Ascending aorta (tissue), 2 donors: ENCODE measurements at regions not wholly inside any gene's neighbourhood (a gene's known extent, or its start where the extent isn't known, plus 50 kb on each side); places are given as distances from the start of the nearest gene placed in this dataset.

Experiments
- DNase-seq, 2 donors: peaks; one replicate each; pipeline ENCODE4 v3.0.0-alpha.2; 2019; ENCODE audit warnings: low spot score in 2 of 2
- H3K27ac ChIP-seq, 2 donors: fragments of 200-600 bp; sonication (generic); one replicate each; pipeline ENCODE4 v1.5.1; 2016 to 2017; ENCODE audit warnings: mild to moderate bottlenecking in 1 of 2
- H3K27me3 ChIP-seq: fragments of 200-600 bp; sonication (generic); one replicate; pipeline ENCODE4 v1.5.1; 2017
- H3K36me3 ChIP-seq, 2 donors: fragments of 200-600 bp; sonication (generic); one replicate each; pipeline ENCODE4 v1.5.1; 2016
- H3K4me1 ChIP-seq, 2 donors: fragments of 200-600 bp; sonication (generic); one replicate each; pipeline ENCODE4 v1.5.1; 2016 to 2017; ENCODE audit warnings: mild to moderate bottlenecking in 1 of 2
- H3K4me3 ChIP-seq, 2 donors: fragments of 200-600 bp; sonication (generic); one replicate each; pipeline ENCODE4 v1.5.1; 2016 to 2017; ENCODE audit warnings: mild to moderate bottlenecking in 1 of 2
- H3K9me3 ChIP-seq, 2 donors: fragments of 200-600 bp; sonication (generic); one replicate each; pipeline ENCODE4 v1.5.1; 2016
- intact Hi-C: fragments of 100-400 bp; cut with DNase I; formaldehyde crosslinking; loops from one replicate; pipeline ENCODE4 v1.15.1; 2023
- TF ChIP-seq, protein P1 (sequence below), 3 experiments: fragments of 200-600 bp in 2 of 3; fragments of 450-650 bp in 1 of 3; sonication (generic) in 2 of 3; IDR thresholded peaks; one replicate each; pipeline ENCODE4 v1.5.1; 2016 to 2019; ENCODE audit warnings: antibody characterized with exemption in 3 of 3, mild to moderate bottlenecking in 1 of 3, moderate library complexity in 1 of 3

DNA sequence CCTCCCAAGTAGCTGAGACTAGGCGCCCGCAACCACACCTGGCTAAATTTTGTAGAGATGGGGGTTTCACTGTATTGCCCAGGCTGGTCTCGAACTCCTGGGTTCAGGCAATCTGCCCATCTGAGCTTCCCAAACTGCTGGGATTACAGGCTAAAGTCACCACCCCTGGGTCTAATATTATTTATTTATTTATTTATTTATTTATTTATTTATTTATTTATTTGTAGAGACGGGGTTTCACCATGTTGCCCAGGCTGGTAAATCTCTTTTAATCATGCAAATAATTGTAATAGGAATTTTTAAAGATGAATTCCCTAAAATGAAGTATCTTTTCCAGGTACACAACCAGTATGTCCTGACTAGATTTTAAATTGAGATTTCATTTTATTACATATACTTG, 761.8 kb downstream of the TRAM1L1 start:
- Histone ChIP-seq H3K4me3 (no peak overlapping the region), H3K27ac (no peak overlapping the region), H3K27me3 (no peaks in the 10 kb centered on the region), H3K9me3 (no peaks in the 10 kb centered on the region), H3K4me1 (no peaks in the 10 kb centered on the region), H3K36me3 (no peaks in the 10 kb centered on the region)
- intact Hi-C loops, result no loop called here
- DNase-seq, result no peak
- TF ChIP-seq, protein P1, sequence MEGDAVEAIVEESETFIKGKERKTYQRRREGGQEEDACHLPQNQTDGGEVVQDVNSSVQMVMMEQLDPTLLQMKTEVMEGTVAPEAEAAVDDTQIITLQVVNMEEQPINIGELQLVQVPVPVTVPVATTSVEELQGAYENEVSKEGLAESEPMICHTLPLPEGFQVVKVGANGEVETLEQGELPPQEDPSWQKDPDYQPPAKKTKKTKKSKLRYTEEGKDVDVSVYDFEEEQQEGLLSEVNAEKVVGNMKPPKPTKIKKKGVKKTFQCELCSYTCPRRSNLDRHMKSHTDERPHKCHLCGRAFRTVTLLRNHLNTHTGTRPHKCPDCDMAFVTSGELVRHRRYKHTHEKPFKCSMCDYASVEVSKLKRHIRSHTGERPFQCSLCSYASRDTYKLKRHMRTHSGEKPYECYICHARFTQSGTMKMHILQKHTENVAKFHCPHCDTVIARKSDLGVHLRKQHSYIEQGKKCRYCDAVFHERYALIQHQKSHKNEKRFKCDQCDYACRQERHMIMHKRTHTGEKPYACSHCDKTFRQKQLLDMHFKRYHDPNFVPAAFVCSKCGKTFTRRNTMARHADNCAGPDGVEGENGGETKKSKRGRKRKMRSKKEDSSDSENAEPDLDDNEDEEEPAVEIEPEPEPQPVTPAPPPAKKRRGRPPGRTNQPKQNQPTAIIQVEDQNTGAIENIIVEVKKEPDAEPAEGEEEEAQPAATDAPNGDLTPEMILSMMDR (IDR thresholded peaks at IDR 0.05), result no peak

DNA sequence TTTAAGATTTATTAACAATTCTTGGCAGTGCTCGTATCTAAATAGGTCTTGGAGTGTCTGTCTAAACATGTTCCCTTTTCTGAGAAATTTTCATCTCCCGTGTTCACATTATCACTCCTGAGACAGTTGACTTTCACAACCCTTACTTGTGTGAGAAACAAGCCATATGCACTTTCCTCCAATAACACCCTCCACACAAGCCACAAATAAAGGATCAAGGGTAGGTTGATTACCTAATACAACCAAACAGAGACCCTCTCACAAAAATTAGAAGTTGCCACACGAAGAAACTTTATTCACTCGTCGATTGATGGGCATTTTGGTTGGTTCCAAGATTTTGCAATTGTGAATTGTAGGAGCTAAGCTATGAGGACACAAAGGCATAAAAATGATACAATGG, 763.9 kb downstream of the TRAM1L1 start:
- H3K4me1 ChIP-seq, result no peaks in the 10 kb centered on the region
- DNase-seq, result no peak
- no peaks in the 10 kb centered on the region for H3K36me3 ChIP-seq
- intact Hi-C loops, result no loop called here
- H3K4me3 ChIP-seq, result no peak overlapping the region
- no peak overlapping the region for H3K27ac ChIP-seq
- no peaks in the 10 kb centered on the region for H3K27me3 ChIP-seq
- no peaks in the 10 kb centered on the region for H3K9me3 ChIP-seq
- TF ChIP-seq, protein P1 (IDR thresholded peaks at IDR 0.05), result no peak

DNA sequence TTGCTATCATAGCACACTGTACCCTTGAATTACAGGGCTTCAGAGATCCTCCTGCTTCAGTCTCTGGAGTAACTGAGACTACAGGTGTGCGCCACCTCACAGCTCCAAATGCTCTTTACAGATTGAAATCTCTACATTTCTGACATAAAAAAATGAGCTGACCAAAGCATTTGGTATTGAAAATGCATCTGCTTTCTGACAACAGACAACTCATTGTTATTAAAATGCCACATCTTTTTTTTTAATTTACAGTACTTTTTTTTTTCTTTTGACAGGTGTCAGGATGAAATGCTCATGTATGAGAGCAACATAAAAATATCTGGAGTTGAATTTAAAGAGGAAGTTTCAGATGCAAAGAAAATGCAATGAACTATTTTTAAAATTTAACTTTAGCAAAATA, 764.5 kb downstream of the TRAM1L1 start:
- Histone ChIP-seq H3K4me1 (no peaks in the 10 kb centered on the region), H3K27me3 (no peaks in the 10 kb centered on the region), H3K27ac (no peak overlapping the region), H3K4me3 (no peak overlapping the region), H3K9me3 (no peaks in the 10 kb centered on the region), H3K36me3 (no peaks in the 10 kb centered on the region)
- intact Hi-C loops, result no loop called here
- TF ChIP-seq, protein P1 (IDR thresholded peaks at IDR 0.05), result no peak
- no peak for DNase-seq

DNA sequence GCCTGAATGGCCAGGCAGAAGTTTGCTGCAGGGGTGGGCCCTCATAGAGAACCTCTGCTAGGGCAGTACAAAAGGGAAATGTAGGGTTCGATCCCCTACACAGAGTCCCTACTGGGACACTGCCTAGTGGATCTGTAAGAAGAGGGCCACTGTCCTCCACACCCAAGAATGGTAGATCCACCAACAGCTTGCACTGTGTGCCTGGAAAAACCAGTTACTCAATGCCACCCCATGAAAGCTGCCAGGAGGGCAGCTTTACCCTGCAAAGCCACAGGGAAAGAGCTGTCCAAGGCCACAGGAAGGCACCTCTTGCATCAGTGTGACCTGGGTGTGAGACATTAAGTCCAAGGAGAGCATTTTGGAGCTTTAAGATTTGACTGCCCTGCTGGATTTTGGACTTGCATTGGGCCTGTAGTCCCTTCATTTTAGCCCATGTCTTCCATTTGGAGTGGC, 781.6 kb downstream of the TRAM1L1 start:
- Histone ChIP-seq H3K27ac (no peak overlapping the region), H3K4me3 (no peak overlapping the region), H3K9me3 (no peaks in the 10 kb centered on the region), H3K36me3 (no peaks in the 10 kb centered on the region), H3K27me3 (no peaks in the 10 kb centered on the region), H3K4me1 (no peaks in the 10 kb centered on the region)
- no peak for DNase-seq
- intact Hi-C loops, result no loop called here
- TF ChIP-seq, protein P1 (IDR thresholded peaks at IDR 0.05), result no peak

DNA sequence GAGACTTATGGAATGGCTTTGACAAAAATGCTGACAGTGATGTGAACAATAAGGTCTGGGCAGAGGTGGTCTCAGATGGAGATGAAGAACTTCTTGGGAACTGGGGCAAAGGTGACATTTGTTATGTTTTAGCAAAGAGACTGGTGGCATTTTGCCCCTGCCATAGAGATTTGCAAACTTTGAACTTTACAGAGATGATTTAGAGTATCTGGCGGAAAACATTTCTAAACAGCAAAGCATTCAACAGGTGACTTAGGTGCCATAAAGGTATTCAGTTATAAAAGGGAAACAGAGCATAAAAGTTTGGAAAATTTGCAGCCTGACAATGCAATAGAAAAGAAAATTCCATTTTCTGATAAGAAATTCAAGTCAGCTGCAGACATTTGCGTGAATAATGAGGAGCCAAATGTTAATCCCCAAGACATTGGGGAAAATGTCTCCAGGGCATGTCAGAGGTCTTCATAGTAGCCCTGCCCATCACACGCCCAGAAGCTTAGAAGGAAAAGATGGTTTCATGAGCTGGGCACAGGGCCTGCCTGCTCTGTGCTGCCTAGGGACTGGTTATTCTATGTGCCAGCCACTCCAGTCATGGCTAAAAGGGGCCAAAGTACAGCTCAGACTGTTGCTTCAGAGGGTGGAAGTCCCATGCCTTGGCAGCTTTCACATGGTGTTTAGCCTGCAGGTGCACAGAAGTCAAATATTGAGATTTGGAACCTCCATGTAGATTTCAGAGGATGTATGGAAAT, 782.2 kb downstream of the TRAM1L1 start:
- DNase-seq, result no peak
- TF ChIP-seq, protein P1 (IDR thresholded peaks at IDR 0.05), result no peak
- no peaks in the 10 kb centered on the region for H3K4me1 ChIP-seq
- no peaks in the 10 kb centered on the region for H3K27me3 ChIP-seq
- H3K9me3 ChIP-seq, result no peaks in the 10 kb centered on the region
- H3K36me3 ChIP-seq, result no peaks in the 10 kb centered on the region
- H3K27ac ChIP-seq, result no peak overlapping the region
- intact Hi-C loops, result no loop called here
- H3K4me3 ChIP-seq, result no peak overlapping the region
